Upper lobe of left lung (tissue), 6 donors: ENCODE measurements at regions not wholly inside any gene's neighbourhood (a gene's known extent, or its start where the extent isn't known, plus 50 kb on each side); places are given as distances from the start of the nearest gene placed in this dataset.

Source experiments
- ATAC-seq, 2 donors: fragments of 200-7000 bp; cut with Tn5 transposase; one replicate each; pipeline ENCODE4 v1.9.1; 2022; ENCODE audit warnings: mild to moderate bottlenecking in 2 of 2, moderate library complexity in 2 of 2; ENCODE audit not compliant: low FRiP score in 2 of 2
- DNase-seq, 2 donors: peaks; one replicate each; pipeline ENCODE4 v3.0.0-alpha.2; 2019 to 2020
- H3K27ac ChIP-seq, 4 donors: fragments of 200-600 bp; sonication (generic); one replicate each; pipeline ENCODE4 v1.5.1; 2016 to 2019
- H3K27me3 ChIP-seq, 4 donors: fragments of 200-600 bp; sonication (generic); one replicate each; pipeline ENCODE4 v1.5.1; 2017 to 2019
- H3K36me3 ChIP-seq, 4 donors: fragments of 200-600 bp; sonication (generic); one replicate each; pipeline ENCODE4 v1.5.1; 2016 to 2019
- H3K4me1 ChIP-seq, 4 donors: fragments of 200-600 bp; sonication (generic); one replicate each; pipeline ENCODE4 v1.5.1; 2018 to 2019
- H3K4me3 ChIP-seq, 4 donors: fragments of 200-600 bp; sonication (generic); one replicate each; pipeline ENCODE4 v1.5.1; 2017 to 2019; ENCODE audit warnings: mild to moderate bottlenecking in 2 of 4, moderate library complexity in 1 of 4
- H3K9me3 ChIP-seq, 4 donors: fragments of 200-600 bp; sonication (generic); one replicate each; pipeline ENCODE4 v1.5.1; 2018 to 2019
- CTCF ChIP-seq, 6 experiments: fragments of 450-650 bp in 4 of 6; fragments of 200-600 bp in 2 of 6; sonication (generic) in 2 of 6; IDR thresholded peaks; one replicate each; pipeline ENCODE4 v1.5.1; 2016 to 2019; ENCODE audit warnings: antibody characterized with exemption in 6 of 6
- EP300 ChIP-seq, 4 donors: sonication (generic); formaldehyde crosslinking; IDR thresholded peaks; one replicate each; pipeline ENCODE4 v1.5.1; 2017; ENCODE audit warnings: antibody characterized with exemption in 4 of 4, control low read depth in 2 of 4
- POLR2A ChIP-seq, 4 donors: fragments of 450-650 bp; IDR thresholded peaks; one replicate each; pipeline ENCODE4 v1.5.1; 2016 to 2017; ENCODE audit warnings: antibody characterized with exemption in 4 of 4, mild to moderate bottlenecking in 2 of 4
- POLR2AphosphoS5 ChIP-seq, 2 donors: sonication (generic); formaldehyde crosslinking; IDR thresholded peaks; one replicate each; pipeline ENCODE4 v1.5.1; 2017; ENCODE audit warnings: antibody characterized with exemption in 2 of 2
- WGBS, 2 donors: methylation state at CpG; one replicate each; pipeline ENCODE4 v1.1.5; 2017 to 2018; 5-methylcytosine and 5-hydroxymethylcytosine counted together
- donor health status: DM: no; HTN: no; CAD: no; lungs with moderate emphysema.
- donor health status: DM: no; HTN: yes; CAD: no; lungs with severe emphysema.

GRCh38 chr3:118272991-118273390 lies 761.7 kb downstream of the IGSF11 start:
- TF ChIP-seq POLR2A (IDR thresholded peaks at IDR 0.05) (no peak), CTCF (IDR thresholded peaks at IDR 0.05) (no peak), POLR2AphosphoS5 (IDR thresholded peaks at IDR 0.05) (no peak), EP300 (IDR thresholded peaks at IDR 0.05) (no peak)
- DNase-seq (no peak), ATAC-seq (no peak)
- Histone ChIP-seq H3K27ac (no peak overlapping the region), H3K36me3 (no peaks in the 10 kb centered on the region), H3K27me3 (no peaks in the 10 kb centered on the region), H3K4me3 (no peak overlapping the region), H3K9me3 (no peaks in the 10 kb centered on the region), H3K4me1 (no peaks in the 10 kb centered on the region)
- WGBS, 2 donors, result 79 to 89% methylated on average over 2 of the region's 2 CpGs

GRCh38 chr3:118277814-118278213 lies 756.8 kb downstream of the IGSF11 start:
- TF ChIP-seq POLR2A (IDR thresholded peaks at IDR 0.05) (no peak), CTCF (IDR thresholded peaks at IDR 0.05) (no peak), EP300 (IDR thresholded peaks at IDR 0.05) (no peak)
- DNase-seq (no peak), ATAC-seq (no peak)
- 41 to 95% methylated on average over 1 of the region's 1 CpG for WGBS, 2 donors
- Histone ChIP-seq H3K9me3 (no peaks in the 10 kb centered on the region), H3K27ac (no peak overlapping the region), H3K36me3 (no peaks in the 10 kb centered on the region), H3K27me3 (no peaks in the 10 kb centered on the region), H3K4me3 (no peak overlapping the region), H3K4me1 (no peaks in the 10 kb centered on the region)

- H3K4me3 ChIP-seq, result no peak overlapping the region
- TF ChIP-seq POLR2A (IDR thresholded peaks at IDR 0.05) (no peak), EP300 (IDR thresholded peaks at IDR 0.05) (no peak), POLR2AphosphoS5 (IDR thresholded peaks at IDR 0.05) (no peak), CTCF (IDR thresholded peaks at IDR 0.05) (no peak)
- no peaks in the 10 kb centered on the region for H3K9me3 ChIP-seq
- 93 to 96% methylated on average over 1 of the region's 1 CpG for WGBS, 2 donors
- DNase-seq (no peak), ATAC-seq (no peak)
- no peaks in the 10 kb centered on the region for H3K27me3 ChIP-seq
- no peaks in the 10 kb centered on the region for H3K4me1 ChIP-seq
- H3K27ac ChIP-seq, result no peak overlapping the region
- H3K36me3 ChIP-seq, result no peaks in the 10 kb centered on the region
These were observed 741.8 kb downstream of the IGSF11 start for GRCh38 chr3:118292841-118293240.

- Histone ChIP-seq H3K9me3 (no peaks in the 10 kb centered on the region), H3K27me3 (no peaks in the 10 kb centered on the region), H3K4me3 (no peak overlapping the region), H3K36me3 (no peaks in the 10 kb centered on the region), H3K27ac (no peak overlapping the region), H3K4me1 (no peaks in the 10 kb centered on the region)
- DNase-seq (no peak), ATAC-seq (no peak)
- TF ChIP-seq POLR2AphosphoS5 (IDR thresholded peaks at IDR 0.05), result no peak
- no peak for TF ChIP-seq CTCF (IDR thresholded peaks at IDR 0.05)
- no peak for TF ChIP-seq POLR2A (IDR thresholded peaks at IDR 0.05)
- no peak for TF ChIP-seq EP300 (IDR thresholded peaks at IDR 0.05)
These were observed 736.5 kb downstream of the IGSF11 start for GRCh38 chr3:118298133-118298532.

GRCh38 chr3:118304557-118304956 lies 730.1 kb downstream of the IGSF11 start:
- H3K27me3 ChIP-seq, result no peaks in the 10 kb centered on the region
- H3K27ac ChIP-seq, result no peak overlapping the region
- WGBS, 2 donors, result 84 to 88% methylated on average over 1 of the region's 1 CpG
- no peaks in the 10 kb centered on the region for H3K36me3 ChIP-seq
- ATAC-seq (no peak), DNase-seq (no peak)
- TF ChIP-seq EP300 (IDR thresholded peaks at IDR 0.05) (no peak), CTCF (IDR thresholded peaks at IDR 0.05) (no peak), POLR2AphosphoS5 (IDR thresholded peaks at IDR 0.05) (no peak), POLR2A (IDR thresholded peaks at IDR 0.05) (no peak)
- H3K9me3 ChIP-seq, result no peaks in the 10 kb centered on the region
- no peak overlapping the region for H3K4me3 ChIP-seq
- H3K4me1 ChIP-seq, result no peaks in the 10 kb centered on the region
